IPS-18a (cell line): ENCODE measurements at regions not wholly inside any gene's neighbourhood (a gene's known extent, or its start where the extent isn't known, plus 50 kb on each side); places are given as distances from the start of the nearest gene placed in this dataset.

Source experiments
- H3K27ac ChIP-seq: one replicate; pipeline ENCODE4 v1.5.1; 2013; ENCODE audit warnings: low read length
- H3K27me3 ChIP-seq: one replicate; pipeline ENCODE4 v1.6.1; 2013; ENCODE audit warnings: mild to moderate bottlenecking, low read length; ENCODE audit not compliant: control insufficient read depth, insufficient read depth
- H3K36me3 ChIP-seq: one replicate; pipeline ENCODE4 v1.6.1; 2013; ENCODE audit warnings: low read depth, low read length; ENCODE audit not compliant: control insufficient read depth
- H3K4me1 ChIP-seq: one replicate; pipeline ENCODE4 v1.6.1; 2013; ENCODE audit warnings: low read depth, low read length; ENCODE audit not compliant: control insufficient read depth
- H3K4me3 ChIP-seq: one replicate; pipeline ENCODE4 v1.5.1; 2013; ENCODE audit warnings: low read length
- H3K9ac ChIP-seq: one replicate; pipeline ENCODE4 v1.6.1; 2013; ENCODE audit warnings: mild to moderate bottlenecking, low read length, moderate library complexity
- H3K9me3 ChIP-seq: one replicate; pipeline ENCODE4 v1.6.1; 2013; ENCODE audit warnings: low read depth, low read length; ENCODE audit not compliant: control insufficient read depth

DNA sequence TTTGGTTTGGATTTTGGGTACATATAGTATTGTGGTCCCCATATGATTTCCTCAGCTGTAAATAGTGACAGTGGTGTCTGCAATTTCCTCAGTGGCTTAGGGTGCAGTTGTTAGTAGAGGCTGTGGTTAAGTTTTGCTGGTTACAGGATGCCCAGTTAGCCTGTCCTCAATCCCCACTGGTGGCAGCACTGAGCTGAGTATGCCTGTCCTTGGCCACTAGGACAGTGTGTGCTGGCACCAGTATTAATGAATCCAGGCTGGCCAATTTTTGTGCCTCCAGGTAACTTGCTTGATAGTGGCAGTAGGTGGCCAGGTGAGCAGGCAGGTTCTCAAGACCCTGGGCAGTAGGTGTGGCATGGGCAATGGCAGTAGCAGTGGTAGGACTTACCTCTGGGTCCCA is 973.1 kb downstream of the TMEM182 start:
- Histone ChIP-seq H3K9ac (no peak overlapping the region), H3K36me3 (no peaks in the 10 kb centered on the region), H3K4me3 (no peak overlapping the region), H3K9me3 (no peaks in the 10 kb centered on the region), H3K4me1 (peaks cover 5% of the 10 kb centered on the region), H3K27ac (no peak overlapping the region), H3K27me3 (no peaks in the 10 kb centered on the region)

DNA sequence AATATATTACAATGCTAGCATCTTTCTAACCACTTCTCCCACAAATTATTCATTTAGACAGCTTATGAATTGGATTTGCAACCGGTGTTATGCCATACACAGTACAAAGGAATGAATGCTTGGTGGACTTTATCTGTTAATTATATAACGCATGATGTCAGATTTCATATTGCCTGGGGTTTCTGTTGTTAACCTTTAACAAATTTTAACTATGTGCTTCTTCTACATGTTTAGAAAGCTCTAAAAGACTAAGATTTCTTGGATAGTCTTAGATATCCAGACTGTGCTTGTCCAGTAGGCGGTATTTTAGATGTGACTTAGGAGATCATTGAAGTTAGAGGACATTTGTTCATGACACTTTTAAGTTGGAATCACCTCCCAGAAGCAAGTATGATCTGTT is 976.3 kb downstream of the TMEM182 start:
- H3K4me3 ChIP-seq, result no peak overlapping the region
- H3K4me1 ChIP-seq, result peaks cover 5% of the 10 kb centered on the region
- H3K9ac ChIP-seq, result no peak overlapping the region
- H3K27ac ChIP-seq, result no peak overlapping the region
- H3K27me3 ChIP-seq, result no peaks in the 10 kb centered on the region
- no peaks in the 10 kb centered on the region for H3K36me3 ChIP-seq
- H3K9me3 ChIP-seq, result no peaks in the 10 kb centered on the region

DNA sequence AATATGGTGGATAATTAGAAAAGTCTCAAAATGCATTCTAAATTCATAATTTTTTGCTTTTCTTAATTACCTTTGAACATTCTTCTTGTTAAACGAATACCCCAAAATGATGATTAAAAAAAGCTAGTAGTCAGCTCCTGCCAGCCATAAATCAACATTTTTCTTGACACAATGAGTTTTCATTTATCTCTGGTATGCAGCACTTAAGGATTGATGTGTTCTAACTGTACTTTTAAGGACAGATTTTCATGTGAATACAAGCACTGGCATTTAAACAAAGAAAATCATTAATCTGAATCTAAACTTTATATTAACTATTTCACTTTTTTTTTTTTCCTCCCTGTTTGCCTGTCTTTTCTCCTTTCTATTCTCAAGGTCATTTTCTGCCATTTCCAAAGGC is 976.8 kb downstream of the TMEM182 start:
- Histone ChIP-seq H3K4me3 (no peak overlapping the region), H3K9me3 (no peaks in the 10 kb centered on the region), H3K9ac (no peak overlapping the region), H3K27ac (no peak overlapping the region), H3K36me3 (no peaks in the 10 kb centered on the region), H3K4me1 (peaks cover 5% of the 10 kb centered on the region), H3K27me3 (no peaks in the 10 kb centered on the region)

GRCh38 chr2:103739186-103739585 is 977.4 kb downstream of the TMEM182 start:
- H3K4me1 ChIP-seq, result peaks cover 5% of the 10 kb centered on the region
- H3K36me3 ChIP-seq, result no peaks in the 10 kb centered on the region
- H3K4me3 ChIP-seq, result no peak overlapping the region
- H3K27me3 ChIP-seq, result no peaks in the 10 kb centered on the region
- H3K9ac ChIP-seq, result no peak overlapping the region
- no peak overlapping the region for H3K27ac ChIP-seq
- no peaks in the 10 kb centered on the region for H3K9me3 ChIP-seq

DNA sequence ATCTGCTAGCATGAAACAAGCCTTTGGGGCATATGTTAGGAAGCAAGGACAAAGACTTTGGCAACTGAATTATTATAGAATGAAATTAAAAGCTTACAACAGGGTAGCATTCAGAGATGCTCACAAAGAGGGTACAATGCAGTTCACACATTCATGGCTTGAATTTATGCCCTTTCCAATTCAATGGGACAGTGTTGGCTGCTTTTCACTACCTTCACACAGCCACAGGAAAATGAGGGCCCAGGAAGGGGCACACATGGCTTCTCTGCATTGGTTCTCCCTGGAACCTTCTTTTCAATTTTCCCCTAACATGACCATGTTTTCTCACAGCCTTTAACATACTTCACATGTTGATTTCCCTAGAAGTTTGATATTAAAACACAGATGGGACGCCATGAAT is 978.1 kb downstream of the TMEM182 start:
- H3K36me3 ChIP-seq, result no peaks in the 10 kb centered on the region
- H3K27me3 ChIP-seq, result no peaks in the 10 kb centered on the region
- no peak overlapping the region for H3K4me3 ChIP-seq
- no peaks in the 10 kb centered on the region for H3K9me3 ChIP-seq
- no peak overlapping the region for H3K27ac ChIP-seq
- peaks cover 5% of the 10 kb centered on the region for H3K4me1 ChIP-seq
- H3K9ac ChIP-seq, result no peak overlapping the region

GRCh38 chr2:103740631-103741030 is 978.8 kb downstream of the TMEM182 start:
- Histone ChIP-seq H3K36me3 (no peaks in the 10 kb centered on the region), H3K9me3 (no peaks in the 10 kb centered on the region), H3K27me3 (no peaks in the 10 kb centered on the region), H3K4me1 (peaks cover 5% of the 10 kb centered on the region), H3K9ac (no peak overlapping the region), H3K4me3 (no peak overlapping the region), H3K27ac (no peak overlapping the region)

GRCh38 chr2:103743195-103743594 is 981.4 kb downstream of the TMEM182 start:
- no peaks in the 10 kb centered on the region for H3K36me3 ChIP-seq
- H3K27me3 ChIP-seq, result no peaks in the 10 kb centered on the region
- H3K27ac ChIP-seq, result no peak overlapping the region
- no peaks in the 10 kb centered on the region for H3K9me3 ChIP-seq
- H3K4me1 ChIP-seq, result peaks cover 11% of the 10 kb centered on the region
- no peak overlapping the region for H3K9ac ChIP-seq
- H3K4me3 ChIP-seq, result no peak overlapping the region

DNA sequence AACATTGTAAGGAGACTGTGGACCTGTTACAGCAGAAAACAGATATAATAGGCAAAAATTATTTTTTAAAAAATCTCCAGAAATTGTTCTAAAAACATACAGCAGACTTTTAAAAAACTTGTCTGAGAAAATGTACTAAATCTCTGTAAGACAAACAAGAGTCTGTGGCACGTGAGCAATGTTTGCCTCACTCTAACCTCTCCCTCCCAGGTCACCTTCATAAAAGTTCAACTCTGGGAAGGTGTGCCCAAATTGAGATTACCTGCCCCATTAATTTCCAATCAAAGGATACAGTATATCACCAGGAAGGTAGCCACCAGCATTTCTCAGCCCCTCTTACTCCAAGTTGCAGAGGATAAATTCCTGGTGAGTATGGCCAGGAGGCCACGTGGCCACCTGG is 992.7 kb downstream of the TMEM182 start:
- H3K27ac ChIP-seq, result no peak overlapping the region
- no peaks in the 10 kb centered on the region for H3K27me3 ChIP-seq
- H3K4me1 ChIP-seq, result no peaks in the 10 kb centered on the region
- H3K9ac ChIP-seq, result no peak overlapping the region
- no peaks in the 10 kb centered on the region for H3K9me3 ChIP-seq
- H3K4me3 ChIP-seq, result no peak overlapping the region
- no peaks in the 10 kb centered on the region for H3K36me3 ChIP-seq

DNA sequence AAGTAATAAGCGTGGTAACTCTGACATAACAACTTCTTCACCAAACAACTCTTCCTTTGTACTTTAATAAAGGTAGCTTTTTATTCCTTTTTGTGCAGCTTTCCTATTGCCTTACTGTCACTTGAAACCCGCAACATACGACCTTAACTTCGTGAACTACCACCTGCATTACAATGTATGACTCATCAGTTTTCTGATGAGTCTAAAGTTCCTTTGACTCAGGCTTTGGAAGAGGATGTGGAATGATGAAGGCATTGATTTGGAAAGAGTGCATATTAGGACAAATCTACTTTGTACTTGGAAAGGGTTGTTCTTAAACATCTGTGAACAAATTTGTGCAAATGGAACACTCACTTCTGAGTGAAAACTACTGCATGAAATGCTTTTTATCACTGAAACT is 1012.1 kb downstream of the TMEM182 start:
- no peak overlapping the region for H3K27ac ChIP-seq
- no peaks in the 10 kb centered on the region for H3K9me3 ChIP-seq

GRCh38 chr2:103780088-103780702 is 1018.4 kb downstream of the TMEM182 start:
- H3K4me3 ChIP-seq, result no peak overlapping the region
- H3K9ac ChIP-seq, result no peak overlapping the region
- H3K36me3 ChIP-seq, result no peaks in the 10 kb centered on the region
- H3K27ac ChIP-seq, result no peak overlapping the region
- peaks cover 9% of the 10 kb centered on the region for H3K4me1 ChIP-seq
- no peaks in the 10 kb centered on the region for H3K27me3 ChIP-seq
- H3K9me3 ChIP-seq, result no peaks in the 10 kb centered on the region

More for the DNA sequence above, 1012.1 kb downstream of the TMEM182 start:
- no peaks in the 10 kb centered on the region for H3K36me3 ChIP-seq
- H3K4me1 ChIP-seq, result peaks cover 5% of the 10 kb centered on the region
- no peak overlapping the region for H3K4me3 ChIP-seq
- H3K9ac ChIP-seq, result no peak overlapping the region
- no peaks in the 10 kb centered on the region for H3K27me3 ChIP-seq

GRCh38 chr2:103781313-103781712 is 1019.5 kb downstream of the TMEM182 start:
- Histone ChIP-seq H3K4me3 (no peak overlapping the region), H3K4me1 (peaks cover 13% of the 10 kb centered on the region), H3K9ac (no peak overlapping the region), H3K27ac (no peak overlapping the region), H3K36me3 (no peaks in the 10 kb centered on the region), H3K9me3 (no peaks in the 10 kb centered on the region), H3K27me3 (no peaks in the 10 kb centered on the region)

DNA sequence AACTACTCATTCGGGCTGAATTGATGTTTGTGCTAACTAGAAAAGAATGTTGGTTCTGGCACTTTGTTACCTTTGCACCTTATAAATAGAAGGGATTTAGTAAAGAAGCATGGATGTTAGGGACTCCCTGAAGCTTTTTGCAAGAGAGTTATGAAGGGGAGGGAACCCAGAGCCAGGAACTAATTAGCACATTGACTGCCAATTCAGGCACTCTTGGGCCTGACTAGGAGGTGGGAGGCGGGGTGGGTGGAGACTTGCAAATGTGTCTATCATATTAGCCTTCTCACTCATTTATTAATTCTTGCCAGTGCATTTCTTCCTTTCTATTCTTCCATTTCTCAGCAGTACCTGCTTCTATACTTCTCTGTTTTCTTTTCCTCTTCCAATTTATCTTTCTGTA is 1022.4 kb downstream of the TMEM182 start:
- H3K27ac ChIP-seq, result no peak overlapping the region

More for the DNA sequence above, 1022.4 kb downstream of the TMEM182 start:
- H3K9ac ChIP-seq, result no peak overlapping the region
- no peaks in the 10 kb centered on the region for H3K36me3 ChIP-seq
- H3K4me3 ChIP-seq, result no peak overlapping the region
- peaks cover 25% of the 10 kb centered on the region for H3K27me3 ChIP-seq
- no peaks in the 10 kb centered on the region for H3K9me3 ChIP-seq
- peaks cover 23% of the 10 kb centered on the region for H3K4me1 ChIP-seq
